ENCODE measurements at regions not wholly inside any gene's neighbourhood (a gene's known extent, or its start where the extent isn't known, plus 50 kb on each side); places are given as distances from the start of the nearest gene placed in this dataset.

GRCh38 chr7:25831831-25832411, 320.1 kb upstream of the NFE2L3 start:
- TF ChIP-seq EZH2 (IDR thresholded peaks at IDR 0.05; ENCODE audit: borderline replicate concordance, insufficient read depth, low read depth, low read length, poor library complexity, severe bottlenecking) (no peak), CTCF (IDR thresholded peaks at IDR 0.05) (no peak)
